Vagina (tissue), 2 donors: ENCODE measurements at regions not wholly inside any gene's neighbourhood (a gene's known extent, or its start where the extent isn't known, plus 50 kb on each side); places are given as distances from the start of the nearest gene placed in this dataset.

Source experiments
- CTCF ChIP-seq, 3 experiments: fragments of 450-650 bp in 2 of 3; fragments of 200-600 bp in 1 of 3; sonication (generic) in 1 of 3; IDR thresholded peaks; one replicate each; pipeline ENCODE4 v1.5.1; 2017 to 2019; ENCODE audit warnings: antibody characterized with exemption in 3 of 3, mild to moderate bottlenecking in 2 of 3, moderate library complexity in 2 of 3
- POLR2A ChIP-seq, 2 donors: fragments of 450-650 bp; IDR thresholded peaks; one replicate each; pipeline ENCODE4 v1.6.1; 2017; ENCODE audit warnings: antibody characterized with exemption in 2 of 2, mild to moderate bottlenecking in 2 of 2, moderate library complexity in 2 of 2
- POLR2AphosphoS5 ChIP-seq, 2 donors: sonication (generic); formaldehyde crosslinking; IDR thresholded peaks; one replicate each; pipeline ENCODE4 v1.9.0; 2017; ENCODE audit warnings: antibody characterized with exemption in 2 of 2, mild to moderate bottlenecking in 2 of 2, low read depth in 1 of 2; ENCODE audit not compliant: insufficient read depth in 1 of 2

DNA sequence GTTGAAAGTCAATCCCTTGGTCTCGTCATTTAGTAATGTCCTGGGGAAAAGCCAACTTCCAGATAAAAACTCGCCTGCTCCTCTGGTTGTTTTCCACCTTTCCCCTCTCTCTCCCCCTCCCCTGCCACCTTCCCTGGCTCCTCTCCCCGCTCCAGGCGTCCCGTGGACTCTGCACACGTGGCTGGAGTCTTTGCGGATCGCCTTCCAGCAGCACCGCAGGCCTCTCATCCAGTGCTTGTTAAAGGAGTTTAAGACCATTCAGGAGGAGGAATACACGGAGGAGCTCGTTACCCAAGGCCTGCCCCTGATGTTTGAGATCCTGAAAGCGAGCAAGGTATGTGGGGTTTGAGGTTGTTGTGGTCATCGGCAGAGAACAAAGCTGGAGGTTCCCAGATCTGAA, 65.8 kb upstream of the PWP1 start:
- TF ChIP-seq CTCF (IDR thresholded peaks at IDR 0.05) (no peak), POLR2AphosphoS5 (IDR thresholded peaks at IDR 0.05; ENCODE audit: insufficient read depth in 1 of 2, low read depth in 1 of 2) (no peak), POLR2A (IDR thresholded peaks at IDR 0.05) (no peak)
